HG02642 (cell line): ENCODE measurements at regions not wholly inside any gene's neighbourhood (a gene's known extent, or its start where the extent isn't known, plus 50 kb on each side); places are given as distances from the start of the nearest gene placed in this dataset.

Experiments
- ATAC-seq: cut with Tn5 transposase; IDR thresholded peaks from one replicate; pipeline ENCODE4 v1.9.1; 2021; ENCODE audit warnings: mild to moderate bottlenecking; ENCODE audit not compliant: unreplicated experiment, poor library complexity

DNA sequence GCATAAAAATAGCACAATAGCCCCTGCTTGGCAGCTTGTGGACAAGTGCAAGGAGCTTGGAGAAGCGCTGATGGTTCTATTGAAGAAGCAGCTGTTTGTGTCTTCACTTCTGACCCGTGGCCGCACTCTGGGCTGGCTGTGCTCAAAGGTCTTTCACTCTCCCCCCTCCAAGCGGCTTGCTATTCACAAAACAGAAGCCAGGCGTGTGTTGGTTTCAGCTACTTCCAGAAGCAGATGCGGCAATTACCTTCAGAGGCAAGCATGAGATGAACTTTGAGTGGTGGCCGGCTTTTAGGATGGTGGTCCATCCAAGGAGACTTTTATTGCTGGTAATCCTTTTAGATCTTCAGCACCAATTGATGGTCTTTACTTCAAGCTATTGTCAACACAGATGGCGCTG is 188.5 kb upstream of the ARGLU1 start:
- no peak for ATAC-seq

DNA sequence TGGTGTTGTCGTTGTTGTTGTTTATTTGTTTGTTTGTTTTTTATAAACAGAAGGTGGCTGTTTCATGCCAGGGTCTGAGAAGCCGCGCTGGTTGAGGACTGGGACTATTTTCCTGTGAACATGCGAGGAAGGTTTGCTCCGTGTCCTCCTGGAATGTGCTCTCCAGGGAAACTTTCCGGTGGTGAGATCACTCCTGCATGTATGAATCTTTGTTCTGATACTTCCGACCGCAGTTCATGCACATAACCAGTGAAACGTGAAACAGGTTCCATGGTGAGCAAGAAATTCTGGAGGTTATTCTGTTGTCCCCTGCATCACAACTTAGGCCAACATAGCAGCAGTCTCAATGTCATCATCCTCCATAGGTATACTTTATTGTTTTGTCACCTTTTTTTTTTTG is 187.6 kb upstream of the ARGLU1 start:
- ATAC-seq: no peak

DNA sequence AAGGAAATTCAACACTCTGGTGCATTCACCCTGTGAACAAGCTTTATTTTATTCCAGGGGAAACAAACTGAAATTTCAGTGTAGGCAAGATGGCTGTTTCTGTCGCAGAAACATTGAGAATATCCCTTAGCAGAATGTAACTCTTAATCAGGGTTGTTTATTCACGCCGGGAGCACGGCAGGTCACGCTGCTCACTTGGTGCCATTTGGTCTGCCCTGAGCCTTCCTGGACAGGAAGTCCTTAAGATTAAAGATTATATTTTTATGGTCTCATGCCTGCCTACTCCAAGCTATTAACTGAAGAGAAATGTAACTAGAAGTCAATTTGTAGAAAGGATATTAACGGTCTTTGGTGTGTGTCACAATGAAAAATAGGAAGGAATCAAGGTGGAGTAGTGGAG is 185.3 kb upstream of the ARGLU1 start:
- no peak for ATAC-seq

DNA sequence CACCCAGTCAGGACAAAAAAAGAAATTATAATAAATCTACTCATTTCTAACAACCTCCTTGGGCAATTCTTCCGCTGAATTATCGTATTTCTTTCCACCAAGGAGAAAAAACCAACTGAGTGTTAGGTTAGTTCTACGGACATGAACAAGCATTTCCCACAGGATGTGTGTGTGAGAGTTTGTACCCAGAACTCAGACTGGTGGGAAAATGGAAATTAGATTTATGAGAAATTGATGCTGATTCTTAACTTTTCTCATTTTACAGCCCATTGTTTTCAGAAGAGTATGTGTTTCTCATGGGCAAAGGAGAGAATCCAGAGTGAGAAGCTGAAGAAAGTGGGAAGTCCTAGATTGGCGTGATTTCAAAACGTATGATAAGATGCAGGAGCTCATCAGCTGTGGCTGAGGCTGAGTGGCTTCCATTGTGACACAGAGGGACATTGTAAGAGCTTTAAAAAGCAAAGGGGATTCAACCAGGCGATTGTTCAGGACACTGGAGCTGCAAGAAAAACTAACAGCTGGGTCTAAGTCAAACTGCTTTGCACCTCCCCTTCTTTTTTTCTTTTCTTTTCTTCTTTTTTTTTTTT is 184.7 kb upstream of the ARGLU1 start:
- no peak for ATAC-seq

DNA sequence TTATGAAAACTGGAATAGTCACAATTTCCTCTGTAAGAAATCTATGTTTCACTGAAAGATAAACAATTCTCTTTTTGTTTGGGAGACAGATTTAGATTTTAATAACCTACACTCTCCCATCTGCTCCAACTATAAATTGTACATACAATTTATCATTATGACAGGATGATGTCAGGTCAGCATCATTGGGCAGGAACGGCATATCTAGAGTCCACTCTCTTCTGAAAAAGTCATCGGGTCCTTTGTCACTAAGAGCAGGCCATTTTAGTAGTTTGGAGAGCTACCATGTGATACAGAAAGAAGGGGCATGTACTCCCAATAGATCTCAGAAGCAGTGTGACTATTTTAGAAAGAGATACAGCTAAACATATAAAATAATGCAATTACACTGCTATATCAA is 180.8 kb upstream of the ARGLU1 start:
- no peak for ATAC-seq

DNA sequence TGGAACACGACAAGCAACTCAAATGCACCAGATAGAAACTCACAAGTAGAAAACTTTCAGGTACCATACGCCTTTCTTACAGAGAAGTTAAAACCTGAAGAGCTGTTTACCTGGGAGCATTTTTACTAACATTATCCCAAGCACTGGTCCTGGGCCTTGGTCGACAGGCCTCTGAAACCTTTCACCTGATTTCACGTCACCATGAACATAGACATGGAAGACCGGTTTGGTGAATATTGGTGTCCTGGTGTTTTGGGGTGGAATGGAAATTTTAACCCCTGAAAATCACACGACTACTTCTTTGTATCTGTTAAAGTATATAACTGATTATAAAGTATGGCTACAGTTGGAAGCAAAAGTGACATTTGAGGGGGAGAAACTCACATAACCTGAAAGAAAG is 176.6 kb upstream of the ARGLU1 start:
- no peak for ATAC-seq

DNA sequence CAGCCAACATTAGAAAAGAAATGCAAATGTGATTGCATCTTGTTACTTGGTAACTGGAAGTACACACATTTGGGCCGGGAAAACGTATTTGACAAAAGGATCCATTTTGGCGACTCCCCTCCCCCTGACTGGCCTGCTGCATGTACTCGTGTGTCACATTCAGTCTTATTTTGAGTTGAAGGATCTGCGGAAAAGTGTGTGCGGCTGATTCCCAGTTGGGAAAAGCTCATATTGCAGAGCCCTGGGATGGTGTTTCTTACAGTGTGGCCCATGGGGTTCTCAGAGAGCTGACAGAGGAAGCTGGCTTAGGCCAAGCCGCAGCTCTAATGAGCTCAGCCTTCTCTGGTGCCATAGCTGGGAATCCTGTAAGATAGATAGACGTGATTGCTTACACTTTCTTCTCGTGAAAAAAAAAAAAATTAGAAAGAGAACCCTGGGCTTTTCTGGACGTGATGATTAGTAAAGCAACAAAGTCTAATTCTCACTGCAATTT is 170.3 kb upstream of the ARGLU1 start:
- ATAC-seq: no peak

DNA sequence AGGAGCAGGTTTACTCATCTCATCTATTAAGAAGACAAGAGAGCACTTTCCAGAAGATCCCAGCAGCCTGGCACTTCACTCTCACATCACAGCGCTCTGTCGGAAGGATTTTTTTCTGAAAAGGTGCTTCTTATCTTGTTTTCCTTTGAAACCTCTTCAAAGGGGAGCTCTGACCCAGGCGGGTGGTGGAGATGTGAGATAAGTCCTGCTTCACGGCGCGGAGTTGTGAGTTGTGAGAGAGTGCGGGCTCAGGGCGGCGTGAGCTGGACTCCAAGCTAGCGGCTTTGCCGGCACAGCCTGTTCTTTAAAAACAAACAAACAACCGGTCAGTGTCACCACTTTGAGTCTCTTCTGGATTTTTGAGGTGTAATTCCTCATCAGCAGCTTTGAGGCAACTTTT is 169.0 kb upstream of the ARGLU1 start:
- ATAC-seq: no peak

DNA sequence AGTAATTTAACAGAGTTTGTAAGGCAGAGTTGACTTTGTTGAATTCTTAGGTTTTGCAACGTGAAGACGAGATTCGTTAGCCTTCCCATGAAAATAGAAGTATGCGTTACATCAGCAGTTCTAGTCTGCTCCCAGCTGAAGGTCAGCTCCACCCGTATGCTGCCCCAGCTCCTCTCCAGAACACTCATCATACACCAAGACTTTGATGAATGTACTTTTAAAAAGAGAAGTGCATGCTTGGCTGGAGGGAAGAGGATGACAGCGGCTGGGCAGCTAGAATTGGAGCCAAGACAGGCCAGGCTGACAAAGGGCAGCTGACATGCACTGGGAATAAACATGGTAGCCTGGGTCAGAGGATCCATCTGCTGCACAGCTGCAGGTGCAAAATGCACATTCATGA is 166.3 kb upstream of the ARGLU1 start:
- no peak for ATAC-seq

DNA sequence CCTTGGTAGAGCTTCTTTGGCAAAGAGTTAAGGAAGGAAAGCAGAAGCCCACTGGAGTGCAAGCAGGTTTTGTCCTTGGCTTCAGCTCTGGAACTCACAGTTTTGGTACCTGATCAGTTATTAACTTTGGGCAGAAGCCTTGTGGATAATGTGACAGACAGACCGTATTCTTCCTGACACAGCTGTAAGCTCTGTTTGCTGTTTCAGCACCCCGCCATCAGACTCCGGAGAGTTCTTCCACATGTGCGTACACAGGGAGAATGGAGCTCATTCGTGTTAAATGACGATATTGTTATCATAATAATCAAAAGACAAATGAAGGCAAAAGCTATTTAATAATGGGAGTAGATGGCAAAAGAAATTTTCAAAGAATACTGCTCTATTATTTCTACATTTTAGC is 155.1 kb upstream of the ARGLU1 start:
- no peak for ATAC-seq

DNA sequence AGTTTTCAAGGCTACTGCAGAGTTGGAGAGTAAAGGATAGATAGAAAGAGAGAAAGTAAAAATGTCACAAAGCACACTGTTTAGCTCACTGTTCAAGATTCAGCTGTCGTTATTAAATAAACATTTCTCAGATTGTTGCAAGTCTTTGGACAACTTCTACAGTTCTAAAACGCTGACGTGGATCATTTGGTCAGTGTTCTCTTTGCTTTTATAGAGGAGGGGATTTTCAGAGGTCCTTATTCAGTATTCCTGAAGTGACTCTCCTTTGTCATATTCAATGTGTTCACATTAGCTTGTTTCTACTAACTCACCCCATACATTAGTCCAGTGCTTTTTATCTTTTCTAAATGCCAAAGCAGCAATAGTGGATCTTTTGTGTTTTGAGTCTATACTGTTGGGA is 154.7 kb upstream of the ARGLU1 start:
- ATAC-seq: no peak

DNA sequence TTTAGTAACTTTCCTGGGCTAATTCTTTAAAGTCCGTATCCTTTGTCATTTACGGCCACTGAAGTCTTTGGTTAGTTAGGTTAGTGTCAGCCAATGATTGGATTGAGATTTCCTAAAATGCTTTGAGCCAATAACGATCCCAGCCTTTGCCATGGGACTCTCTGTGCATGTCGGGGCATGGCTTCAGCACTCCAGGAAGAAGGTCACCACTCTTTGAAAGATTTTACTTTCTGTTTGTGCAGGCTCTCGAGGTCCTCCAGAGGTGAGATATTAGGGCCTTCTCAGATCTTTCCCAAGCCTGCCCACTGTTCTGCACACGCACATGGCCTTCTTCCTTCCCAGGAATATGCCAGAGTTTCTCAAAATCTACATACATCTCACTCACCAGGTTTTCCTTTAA is 153.7 kb upstream of the ARGLU1 start:
- ATAC-seq: no peak

DNA sequence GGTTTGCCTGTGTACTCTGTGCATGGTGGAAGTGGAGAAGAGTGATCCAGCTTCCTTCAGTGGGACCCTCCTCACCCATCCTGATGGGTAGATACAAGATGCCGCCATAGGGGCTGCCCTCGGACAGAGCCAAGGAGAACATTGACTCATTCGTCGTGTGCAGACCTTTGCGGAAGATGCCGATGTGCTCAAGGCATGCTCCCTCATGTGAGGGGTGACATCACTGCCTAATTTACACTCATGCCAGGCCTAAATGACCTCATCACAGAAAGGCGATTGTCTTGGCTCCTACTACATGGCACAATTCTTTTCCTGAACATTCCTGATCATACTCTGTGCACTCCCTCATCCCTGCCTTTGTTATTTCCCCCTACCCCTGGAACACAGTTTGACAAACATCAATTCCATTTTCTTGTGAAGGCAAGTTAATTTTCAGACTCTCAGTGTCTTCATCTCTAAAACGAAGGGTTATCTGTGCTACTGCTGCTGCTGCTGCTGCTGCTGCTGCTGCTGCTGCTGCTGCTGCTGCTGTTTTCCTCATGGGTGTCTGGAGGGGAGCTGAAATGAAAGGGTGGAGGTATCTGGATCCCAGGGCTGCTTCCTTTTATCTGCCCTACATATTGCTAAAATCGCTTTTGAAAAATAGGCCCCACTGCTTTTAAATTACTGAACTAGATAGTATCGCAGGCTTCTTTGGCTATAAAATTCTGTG is 146.5 kb upstream of the ARGLU1 start:
- no peak for ATAC-seq

DNA sequence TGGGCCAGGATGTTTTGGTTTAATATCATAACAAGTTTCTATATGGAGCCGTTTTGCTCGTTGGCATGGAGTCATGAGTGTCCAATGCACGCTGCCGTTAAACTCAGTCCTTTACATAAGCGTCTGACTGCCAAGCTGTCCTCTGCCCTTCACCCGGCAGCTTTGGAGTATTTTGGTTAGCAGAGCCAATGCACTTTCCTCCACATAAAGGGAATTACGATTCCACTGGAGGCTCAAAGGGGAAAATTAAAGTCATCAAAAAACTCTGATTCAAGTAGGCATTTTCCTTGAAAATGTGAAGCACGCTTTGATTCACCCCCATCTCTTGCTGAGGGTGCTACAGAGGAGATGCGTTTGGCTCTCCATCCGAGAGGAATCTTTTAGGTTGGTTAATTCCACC is 144.4 kb upstream of the ARGLU1 start:
- ATAC-seq: no peak

DNA sequence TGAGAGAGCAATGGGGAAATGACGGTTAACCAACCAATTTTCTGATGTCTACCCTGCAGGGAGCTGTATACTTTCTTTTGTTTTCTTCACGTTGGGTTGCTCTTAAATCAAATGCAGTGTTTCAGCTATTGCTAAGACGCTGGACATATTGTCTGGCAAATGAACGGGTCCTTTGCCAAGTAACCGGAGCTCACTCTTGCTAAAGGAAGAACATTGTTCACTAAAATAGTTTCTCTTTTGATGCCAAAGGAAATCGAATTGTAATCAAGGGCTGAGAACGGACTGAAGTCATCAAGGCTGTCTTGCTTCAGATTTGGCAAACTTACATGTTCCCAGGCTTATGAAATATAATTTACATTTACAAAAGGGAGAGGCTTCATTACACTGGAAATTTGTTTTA is 142.3 kb upstream of the ARGLU1 start:
- no peak for ATAC-seq

DNA sequence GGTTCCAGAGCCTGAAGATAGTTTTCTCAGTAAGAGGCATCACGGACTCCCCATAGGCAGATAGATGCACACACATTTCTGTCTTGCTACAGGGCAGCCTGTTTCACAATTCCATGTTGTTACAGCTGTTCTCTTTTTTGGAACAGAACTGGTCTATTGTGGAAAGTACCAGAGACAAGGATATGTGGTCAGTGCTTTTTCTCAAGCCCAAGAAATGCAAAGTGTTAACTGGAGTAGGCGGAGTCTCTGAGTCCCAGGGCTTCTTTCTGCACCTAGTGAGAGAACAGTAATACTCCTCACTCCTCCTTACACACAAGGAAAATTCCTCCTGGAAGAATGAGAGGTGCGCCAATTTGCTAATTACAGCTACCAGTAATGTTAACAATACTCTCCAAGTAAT is 141.6 kb upstream of the ARGLU1 start:
- ATAC-seq: no peak

DNA sequence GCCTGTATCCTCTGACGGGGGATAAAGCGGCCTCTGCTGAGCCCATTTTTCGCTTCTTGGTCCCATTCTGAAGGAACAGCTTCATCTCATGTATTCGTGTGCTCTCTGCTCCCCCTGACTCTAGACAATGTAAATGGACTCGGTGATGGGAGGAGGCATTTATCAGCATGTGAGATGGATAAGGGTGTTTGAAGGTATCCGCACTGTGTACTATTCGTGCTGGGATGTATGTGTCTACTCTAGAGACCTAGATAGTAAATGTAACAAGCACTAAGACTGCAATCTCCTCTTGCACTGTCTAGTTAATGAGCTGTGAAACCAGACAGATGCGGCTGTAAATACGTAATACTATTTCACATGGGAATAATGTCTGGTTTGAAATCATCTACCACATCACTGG is 134.6 kb upstream of the ARGLU1 start:
- ATAC-seq: no peak

DNA sequence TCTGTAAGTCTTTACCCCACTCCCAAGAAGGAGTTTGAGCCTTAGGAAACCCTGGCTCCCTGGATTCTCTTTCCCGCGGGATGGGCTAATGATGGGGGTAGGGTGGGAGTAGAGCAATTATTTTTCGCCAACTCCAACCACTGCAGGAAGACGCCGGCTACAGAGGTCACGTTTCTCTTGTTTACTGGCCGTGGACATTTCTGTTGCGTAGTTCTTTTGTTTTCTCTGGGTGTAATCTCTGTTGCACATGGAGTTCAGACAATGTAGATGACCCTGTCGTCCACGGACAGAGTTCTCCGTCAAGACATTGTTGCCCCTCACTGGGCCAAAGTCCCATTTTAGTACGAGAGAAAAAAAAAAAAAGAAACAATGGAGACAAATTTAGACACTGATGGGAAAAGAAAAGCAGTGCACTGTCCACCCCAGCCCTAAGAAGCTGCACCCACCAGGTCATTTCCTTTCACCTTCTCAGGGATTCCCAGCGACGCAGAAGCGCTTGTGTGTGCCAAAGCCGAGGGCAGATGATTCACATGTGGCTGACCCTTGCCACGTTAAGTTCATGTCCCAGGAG is 133.9 kb upstream of the ARGLU1 start:
- no peak for ATAC-seq

DNA sequence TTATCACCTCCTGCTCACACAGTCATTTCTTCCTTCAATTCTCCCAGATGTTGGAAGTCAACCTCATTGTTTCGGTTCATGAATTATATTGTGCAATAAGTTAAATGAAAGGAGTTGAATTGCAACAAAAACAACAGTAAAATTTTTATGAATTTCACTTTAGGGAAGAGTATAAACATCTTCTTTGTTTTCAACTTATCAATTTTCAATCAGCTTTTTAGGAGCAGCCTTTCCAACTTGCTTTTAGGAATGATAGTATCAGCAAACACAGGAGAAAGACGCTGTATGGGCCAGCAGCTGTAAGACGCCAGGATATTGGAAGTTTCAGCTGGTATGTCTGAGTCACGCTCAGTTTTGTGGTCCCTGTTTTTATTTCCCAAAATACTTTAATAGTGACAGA is 132.5 kb upstream of the ARGLU1 start:
- no peak for ATAC-seq

DNA sequence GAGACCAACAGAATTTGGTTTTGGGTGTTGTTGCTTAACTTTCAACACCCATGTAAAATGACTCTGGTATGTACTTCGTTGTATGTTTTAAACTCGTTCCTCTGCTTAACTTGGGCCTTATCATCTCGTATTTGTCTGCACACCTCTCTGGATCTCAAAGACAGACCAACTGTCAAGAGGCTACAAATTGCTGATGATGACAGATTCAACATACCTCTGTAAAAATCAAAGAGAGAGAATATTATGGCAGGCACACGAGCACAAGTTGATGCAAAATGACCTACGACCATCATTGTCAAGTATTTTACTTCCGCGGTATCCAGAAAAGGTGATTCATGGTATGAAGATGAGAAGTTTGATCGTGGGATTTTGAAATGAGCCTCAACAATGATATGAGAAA is 132.1 kb upstream of the ARGLU1 start:
- no peak for ATAC-seq

DNA sequence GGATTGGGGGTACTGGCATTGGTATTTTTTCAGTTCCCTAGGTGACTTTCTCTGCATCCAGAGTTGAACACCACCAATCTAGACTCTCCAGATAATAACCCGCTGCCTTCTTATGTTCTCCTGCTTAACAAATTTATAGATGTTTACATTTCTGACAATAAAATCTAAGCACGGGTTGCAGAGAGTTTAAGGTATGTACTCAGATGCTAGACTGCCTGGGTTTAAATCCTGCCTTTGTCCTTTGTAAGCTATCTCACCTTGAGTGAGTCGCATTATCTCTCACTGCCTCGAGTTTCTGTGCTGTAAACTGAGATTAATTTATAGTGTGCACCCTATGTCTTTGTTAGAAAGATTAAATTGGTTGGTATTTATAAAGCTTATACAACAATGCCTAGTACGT is 131.4 kb upstream of the ARGLU1 start:
- no peak for ATAC-seq

DNA sequence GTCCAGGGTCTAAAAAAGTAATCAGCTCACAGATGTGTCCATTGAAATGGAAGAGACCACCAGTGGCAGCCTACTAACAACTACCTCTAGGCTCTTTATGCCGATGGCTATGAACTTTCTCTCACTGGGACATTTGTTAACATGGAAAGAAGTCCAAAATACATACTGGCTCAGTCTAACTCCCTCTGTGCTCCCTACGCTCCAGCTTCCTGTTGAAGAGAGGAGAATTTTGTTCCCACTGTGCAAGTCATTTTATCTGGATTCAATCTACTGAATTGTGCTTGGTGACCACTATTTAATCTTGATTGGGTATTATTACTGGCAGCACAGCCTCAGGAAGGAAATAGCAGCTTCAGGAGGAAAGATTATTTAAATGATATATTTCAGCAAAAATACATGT is 128.8 kb upstream of the ARGLU1 start:
- ATAC-seq: no peak
